ENCODE measurements at regions not wholly inside any gene's neighbourhood (a gene's known extent, or its start where the extent isn't known, plus 50 kb on each side); places are given as distances from the start of the nearest gene placed in this dataset.

- no peak for TF ChIP-seq EZH2 (IDR thresholded peaks at IDR 0.05; ENCODE audit: borderline replicate concordance, low read length)
- TF ChIP-seq, protein P1, sequence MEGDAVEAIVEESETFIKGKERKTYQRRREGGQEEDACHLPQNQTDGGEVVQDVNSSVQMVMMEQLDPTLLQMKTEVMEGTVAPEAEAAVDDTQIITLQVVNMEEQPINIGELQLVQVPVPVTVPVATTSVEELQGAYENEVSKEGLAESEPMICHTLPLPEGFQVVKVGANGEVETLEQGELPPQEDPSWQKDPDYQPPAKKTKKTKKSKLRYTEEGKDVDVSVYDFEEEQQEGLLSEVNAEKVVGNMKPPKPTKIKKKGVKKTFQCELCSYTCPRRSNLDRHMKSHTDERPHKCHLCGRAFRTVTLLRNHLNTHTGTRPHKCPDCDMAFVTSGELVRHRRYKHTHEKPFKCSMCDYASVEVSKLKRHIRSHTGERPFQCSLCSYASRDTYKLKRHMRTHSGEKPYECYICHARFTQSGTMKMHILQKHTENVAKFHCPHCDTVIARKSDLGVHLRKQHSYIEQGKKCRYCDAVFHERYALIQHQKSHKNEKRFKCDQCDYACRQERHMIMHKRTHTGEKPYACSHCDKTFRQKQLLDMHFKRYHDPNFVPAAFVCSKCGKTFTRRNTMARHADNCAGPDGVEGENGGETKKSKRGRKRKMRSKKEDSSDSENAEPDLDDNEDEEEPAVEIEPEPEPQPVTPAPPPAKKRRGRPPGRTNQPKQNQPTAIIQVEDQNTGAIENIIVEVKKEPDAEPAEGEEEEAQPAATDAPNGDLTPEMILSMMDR (IDR thresholded peaks at IDR 0.05; ENCODE audit: low read length): no peak
These were observed 581.2 kb upstream of the IGFBP7 start for GRCh38 chr4:57691370-57691769.

Data from OCI-LY1 (cell line).